GM19238 (cell line): ENCODE measurements at regions not wholly inside any gene's neighbourhood (a gene's known extent, or its start where the extent isn't known, plus 50 kb on each side); places are given as distances from the start of the nearest gene placed in this dataset.
"Not testable (repeated sequence)": the region's sequence is repeated elsewhere in the genome, so short reads cannot be mapped to it uniquely, and the experiment has no call there.

ENCODE experiments used
- DNase-seq: peaks from one replicate; pipeline ENCODE4 v3.0.0; 2011; ENCODE audit warnings: low spot score; ENCODE audit not compliant: insufficient read length

DNA sequence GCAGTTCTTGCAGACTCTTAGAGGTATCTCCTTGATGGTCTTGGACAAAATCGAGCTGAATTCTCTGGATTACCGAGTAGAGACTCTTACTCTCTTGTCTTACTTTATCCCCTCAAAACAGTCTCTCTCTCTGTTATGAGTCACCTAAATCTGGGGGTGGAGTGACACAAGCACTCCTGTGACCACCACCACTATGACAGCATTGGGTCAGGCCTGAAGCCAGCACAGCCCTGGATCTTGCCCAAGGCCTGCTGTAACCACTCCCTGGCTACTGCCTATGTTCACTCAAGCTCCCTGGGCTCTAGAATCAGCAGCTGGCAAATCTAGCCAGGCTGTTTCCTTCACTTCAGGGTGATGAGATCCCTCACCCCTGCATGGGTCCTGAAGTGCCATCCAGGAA is 662.5 kb downstream of the LUZP2 start:
- DNase-seq: no peak

DNA sequence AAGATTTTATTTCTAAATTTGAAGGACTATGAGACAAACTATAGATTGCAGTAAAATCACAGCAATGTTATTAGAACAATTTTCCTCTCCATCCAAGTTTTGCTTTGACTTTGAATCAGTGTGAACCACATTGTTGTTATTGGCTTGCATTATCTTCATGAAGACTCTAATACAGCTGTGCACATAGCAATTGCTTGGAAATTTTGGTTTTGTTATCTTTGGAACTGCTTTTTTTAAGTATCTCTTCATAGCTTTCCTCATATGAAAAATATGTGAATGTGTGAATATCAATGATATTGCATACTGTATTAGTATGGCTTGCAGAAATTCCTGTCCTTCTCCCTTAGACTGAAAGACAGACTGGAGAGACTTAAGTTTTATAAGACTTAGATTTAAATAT is 666.6 kb downstream of the LUZP2 start:
- no peak for DNase-seq

DNA sequence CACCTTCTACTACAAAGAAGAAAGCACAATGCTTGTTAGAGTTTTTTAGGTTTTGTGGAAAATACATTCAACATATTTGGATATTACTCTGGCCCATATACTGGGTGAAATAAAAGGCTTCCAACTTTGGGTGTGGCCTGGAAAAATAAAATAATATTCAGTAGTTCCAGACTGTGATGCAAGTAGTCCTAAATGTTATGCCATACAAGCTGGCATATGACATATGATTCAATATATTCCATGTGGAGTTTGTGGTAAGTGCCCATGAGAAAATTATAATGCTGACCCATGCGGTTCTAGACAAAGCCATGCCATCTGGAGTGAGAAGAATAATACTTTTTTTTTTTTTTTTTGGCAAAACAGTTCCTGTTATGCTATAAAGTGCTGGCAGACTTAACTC is 683.3 kb downstream of the LUZP2 start:
- DNase-seq: no peak

DNA sequence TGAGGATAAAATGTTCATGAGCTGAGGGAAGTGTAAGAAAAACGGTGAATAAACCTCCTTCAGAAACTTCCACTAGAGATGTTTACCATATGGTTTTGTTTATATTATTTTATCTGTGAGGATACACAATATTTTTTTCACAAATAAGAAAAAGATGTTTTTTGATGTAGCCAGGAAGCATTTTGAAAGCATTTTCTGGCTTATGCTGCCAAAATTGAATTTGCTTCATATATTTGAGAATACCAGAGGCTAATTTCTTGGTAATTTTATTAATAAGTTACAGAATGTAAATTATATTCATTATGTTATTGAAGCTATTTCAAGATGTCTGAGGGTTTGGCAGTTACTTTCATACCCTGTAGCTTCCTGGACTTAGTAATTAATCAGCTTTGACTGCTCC is 686.6 kb downstream of the LUZP2 start:
- no peak for DNase-seq

DNA sequence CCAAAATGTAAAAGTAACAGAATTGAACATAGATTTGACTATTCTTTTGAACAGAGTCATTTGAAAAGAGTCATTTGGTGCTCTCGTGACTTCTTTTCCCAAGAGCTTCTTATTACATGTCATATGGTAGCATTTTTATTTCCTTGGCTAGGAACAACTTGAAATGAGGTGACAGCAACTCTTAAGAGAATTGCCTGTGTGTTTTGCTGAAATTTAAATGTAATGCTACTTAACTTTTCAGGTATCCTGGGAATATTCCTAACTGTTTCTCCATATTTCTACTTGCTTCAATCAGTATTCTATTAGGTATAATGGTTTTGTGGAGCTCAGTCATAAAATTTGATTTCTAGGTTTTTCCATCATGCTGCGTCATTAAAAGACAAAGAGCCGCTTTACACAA is 700.7 kb downstream of the LUZP2 start:
- DNase-seq: no peak

DNA sequence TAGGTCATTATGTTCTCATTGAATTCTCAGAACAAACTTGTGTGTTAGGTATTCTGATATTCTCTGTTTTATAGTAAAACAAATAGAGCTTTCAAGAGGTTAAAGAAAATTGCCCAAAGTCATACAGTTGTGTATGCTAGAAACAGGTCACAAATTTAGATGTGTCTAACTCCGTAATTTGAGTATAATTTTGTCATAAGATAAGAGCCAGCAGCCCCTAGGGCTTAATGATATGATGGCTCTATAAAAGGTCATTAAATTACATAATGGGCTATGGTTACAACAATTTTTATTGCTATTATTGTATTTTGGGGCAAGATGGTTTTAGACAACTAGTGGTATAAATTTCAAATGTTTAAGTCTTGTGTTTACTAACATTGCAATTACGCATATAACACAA is 701.9 kb downstream of the LUZP2 start:
- DNase-seq: no peak

DNA sequence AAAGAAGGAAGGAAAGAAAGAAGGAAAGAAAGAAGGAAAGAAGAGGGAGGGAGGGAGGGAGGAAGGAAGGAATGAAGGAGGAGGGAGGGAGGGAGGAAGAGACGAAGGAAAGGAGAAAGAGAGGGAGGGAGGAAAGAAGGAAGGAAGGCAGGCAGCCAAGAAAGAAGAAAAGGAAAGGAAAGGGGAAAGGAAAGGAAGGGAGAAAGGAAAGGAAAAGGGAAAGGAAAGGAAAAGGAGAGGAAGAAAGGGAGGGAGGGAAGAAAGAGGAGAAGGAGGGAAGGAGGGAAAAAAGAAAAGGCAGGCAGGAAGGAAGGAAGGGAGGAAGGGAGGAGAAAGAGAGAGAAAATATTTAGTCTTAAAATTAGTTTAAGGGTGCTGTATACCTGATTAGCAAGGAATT is 704.1 kb downstream of the LUZP2 start:
- no peak for DNase-seq

DNA sequence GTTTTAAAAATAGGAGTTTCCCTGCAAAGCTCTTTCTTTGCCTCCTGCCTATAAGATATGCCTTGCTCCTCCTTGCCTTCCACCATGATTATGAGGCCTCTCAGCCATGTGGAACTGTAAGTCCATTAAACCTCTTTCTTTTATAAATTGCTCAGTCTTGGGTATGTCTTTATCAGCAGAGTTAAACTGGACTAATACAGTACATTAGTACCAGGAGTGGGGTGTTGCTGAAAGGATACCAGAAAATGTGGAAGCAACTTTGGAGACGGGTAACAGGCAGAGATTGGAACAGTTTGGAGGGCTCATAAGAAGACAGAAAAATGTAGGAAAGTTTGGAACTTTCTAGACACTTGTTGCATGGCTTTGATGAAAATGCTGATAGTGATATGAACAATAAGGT is 709.9 kb downstream of the LUZP2 start:
- no peak for DNase-seq

DNA sequence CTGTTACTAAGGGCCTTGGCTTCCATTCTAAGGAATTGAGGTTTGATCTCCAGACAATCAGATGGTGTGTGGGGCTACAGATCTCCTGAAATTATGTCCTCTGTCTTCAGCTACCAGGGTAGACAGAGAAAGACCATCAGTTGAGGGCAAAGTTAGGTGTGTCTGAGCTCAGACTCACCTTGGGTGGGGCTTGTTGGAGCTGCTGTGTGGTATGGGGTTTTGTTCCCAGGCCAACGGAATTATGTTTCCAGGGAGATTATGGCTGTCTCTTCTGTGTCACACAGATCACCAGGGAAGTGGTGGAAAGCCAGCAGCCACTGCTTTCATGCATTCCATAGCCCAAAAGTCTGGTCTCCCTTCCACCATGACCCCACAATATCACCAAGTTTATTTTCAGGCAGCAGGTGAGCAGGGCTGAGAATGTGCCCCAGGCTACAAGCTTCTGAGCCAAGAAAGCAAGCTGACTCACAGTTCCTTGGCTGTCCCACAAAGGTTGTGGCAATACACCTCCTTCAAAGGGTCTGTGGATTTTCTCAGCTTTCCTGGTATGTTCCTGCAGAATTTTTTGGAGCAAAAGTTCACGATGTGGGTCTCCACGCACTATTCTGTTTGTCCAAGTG is 714.9 kb downstream of the LUZP2 start:
- no peak for DNase-seq

DNA sequence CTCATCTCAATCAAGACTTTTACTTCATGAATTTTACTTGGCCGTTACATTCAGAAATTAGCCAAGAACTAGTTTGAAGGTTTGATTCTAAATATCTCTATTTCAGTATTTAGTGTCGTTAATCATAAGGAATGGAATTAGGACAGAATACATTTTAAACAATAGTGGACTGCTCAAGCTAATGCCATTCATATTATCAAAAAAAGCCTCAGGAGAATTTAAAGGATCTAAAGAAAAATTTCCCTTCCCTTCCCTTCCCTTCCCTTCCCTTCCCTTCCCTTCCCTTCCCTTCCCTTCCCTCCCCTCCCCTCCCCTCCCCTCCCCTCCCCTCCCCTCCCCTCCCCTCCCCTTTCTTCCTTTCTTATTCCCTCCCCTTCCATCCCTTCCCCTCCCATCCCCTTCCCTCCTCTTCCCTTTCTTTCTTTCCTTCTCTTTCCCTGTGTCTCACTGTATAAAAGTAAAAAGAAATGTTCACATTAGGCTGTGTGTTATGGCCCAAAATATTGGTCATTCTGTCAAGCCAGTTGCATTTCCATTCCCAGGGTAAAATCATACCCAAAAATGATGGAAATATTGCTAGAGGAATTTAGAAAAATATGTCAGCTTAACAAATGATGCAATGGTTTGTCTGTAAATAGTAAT is 717.8 kb downstream of the LUZP2 start:
- DNase-seq: no peak

DNA sequence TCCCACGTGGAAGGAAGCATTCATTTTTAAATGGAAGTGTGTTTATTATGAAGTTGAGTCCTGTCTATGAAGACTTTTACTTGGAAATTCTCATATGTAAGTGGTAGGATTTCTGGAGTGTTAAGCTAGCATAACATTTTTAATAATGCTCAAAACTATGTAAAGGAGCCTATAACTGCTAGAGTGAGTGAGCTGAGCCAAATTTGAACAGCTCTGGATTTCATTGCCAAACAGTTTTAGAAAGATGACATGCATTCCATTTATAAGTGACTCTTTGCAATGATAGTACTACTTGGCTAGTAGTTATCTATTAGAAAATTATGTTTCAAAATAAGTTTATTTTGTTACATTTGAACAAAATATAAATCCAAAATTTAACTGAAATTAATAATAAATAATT is 721.2 kb downstream of the LUZP2 start:
- no peak for DNase-seq

DNA sequence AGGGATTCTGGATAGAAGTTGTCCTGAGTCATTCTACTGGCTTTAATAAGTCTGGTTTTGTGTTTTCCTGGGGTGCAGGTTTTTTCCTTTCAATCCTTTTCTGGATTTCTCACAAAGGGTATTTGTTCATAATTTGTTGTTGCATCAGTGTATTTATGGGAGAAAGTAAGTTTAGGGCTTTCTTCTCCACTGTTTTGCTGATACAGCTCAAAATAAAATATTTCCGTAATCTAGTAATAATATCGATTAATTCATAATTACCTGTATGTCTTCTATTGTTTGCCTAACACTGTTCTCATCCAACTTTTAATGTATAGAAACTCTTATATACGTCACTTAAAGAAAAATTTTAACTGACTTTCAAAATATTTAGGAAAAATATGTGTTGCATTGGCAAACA is 728.2 kb downstream of the LUZP2 start:
- no peak for DNase-seq

DNA sequence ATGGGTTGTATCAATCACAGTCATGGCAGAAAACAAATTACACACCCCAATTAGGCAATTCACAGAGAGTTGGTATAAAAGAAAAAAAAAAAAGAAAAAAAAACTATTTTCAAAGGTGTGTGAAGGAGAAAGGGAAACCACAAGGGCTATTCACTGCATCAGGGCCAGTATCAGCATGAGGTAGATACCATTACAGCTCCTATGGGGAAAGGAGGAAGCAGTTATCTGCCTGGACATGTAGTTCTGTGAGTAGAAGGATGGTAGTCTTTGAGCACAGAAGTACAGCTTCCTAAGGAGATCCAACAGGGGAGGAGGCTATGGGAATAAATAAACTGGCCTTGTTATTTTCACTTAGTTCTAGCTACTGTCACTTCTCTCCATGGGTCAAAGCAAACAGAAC is 746.1 kb downstream of the LUZP2 start:
- no peak for DNase-seq

DNA sequence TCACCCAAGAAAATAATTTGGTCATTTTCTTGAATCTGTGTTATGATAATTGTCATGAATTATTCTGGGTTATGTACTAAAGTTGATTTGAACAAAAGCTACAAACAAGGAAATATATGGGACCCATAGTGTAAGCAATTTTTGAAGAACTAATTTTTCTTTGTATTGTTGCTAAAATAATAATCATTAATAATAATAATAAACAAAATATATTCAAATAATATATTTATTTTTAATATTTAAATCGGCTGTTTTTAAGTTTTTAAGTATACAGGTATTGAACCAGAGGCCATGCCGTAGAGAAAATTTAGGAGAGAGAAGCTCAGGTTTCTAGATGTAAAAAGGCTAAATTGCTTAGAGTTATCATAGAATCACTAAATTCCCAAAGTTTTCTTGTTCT is 747.3 kb downstream of the LUZP2 start:
- no peak for DNase-seq

DNA sequence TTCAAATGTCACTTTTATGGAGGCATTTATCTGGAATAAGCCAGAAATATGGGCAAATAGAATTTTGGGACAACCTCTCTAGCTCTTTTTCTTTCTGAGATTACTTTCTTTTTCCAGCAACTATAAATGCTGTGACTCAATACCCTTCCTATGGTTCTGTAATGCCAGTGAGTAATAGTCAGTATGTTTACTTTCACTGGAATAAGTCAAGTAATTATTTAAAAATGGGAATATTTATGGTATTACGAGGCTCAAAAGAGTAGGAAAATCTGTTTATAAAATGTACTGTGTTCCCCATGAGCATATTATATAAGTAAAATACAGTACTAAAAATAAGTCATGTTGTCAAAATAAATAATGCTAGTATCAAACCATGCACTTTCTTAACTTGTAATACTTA is 750.5 kb downstream of the LUZP2 start:
- no peak for DNase-seq

DNA sequence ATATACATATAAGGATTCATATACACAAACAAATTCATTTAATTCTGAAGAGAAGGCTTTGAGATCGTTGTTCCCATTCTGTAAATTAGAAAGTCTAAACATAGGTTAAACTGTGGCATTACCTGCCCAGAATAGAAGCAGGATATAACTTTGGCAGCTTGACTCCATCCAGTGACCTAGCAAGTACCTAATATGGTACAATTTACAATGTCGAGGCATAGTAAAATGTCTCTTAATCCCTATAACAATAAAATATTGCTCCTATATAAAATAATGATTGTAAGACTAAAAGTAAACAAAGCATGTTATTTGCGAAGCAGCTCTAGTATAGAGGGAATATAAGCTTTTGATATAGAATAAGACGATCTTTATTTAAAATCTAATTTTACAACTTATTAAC is 756.0 kb downstream of the LUZP2 start:
- DNase-seq: no peak

DNA sequence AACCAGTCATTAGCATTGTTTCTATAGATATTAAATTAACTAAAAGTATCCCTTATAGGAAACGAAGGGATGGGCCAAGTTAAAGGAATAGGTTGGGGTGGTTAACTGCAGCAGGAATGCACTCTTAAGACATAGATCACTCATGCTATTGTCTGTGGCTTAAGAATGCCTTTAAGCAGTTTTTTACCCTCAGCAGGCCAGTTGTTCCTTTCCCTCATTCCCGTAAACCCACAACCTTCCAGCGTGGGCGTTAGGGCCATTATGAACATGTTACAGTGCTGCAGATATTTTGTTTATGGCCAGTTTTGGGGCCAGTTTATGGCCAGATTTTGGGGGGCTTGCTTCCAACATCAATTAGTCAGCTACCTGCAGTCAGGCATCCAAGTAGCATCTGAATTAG is 767.0 kb downstream of the LUZP2 start:
- not testable (repeated sequence) for DNase-seq

DNA sequence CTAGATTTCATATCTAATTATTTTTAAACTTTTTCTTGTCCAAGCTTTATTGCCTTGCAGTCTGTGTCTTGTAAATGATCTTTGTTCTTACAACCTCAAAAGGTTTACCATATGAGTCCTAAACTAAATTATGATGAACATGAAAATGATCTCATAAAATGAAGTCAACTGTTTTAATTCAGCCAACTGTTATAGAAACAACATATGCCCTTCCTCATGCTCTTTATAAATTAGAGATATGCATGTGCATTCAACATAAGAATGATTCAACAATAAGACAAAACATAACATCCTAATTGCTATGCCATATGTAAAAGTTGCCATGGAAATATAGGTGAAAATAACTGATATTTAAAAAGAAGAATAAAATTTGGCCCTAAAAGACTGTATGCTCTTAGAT is 774.4 kb downstream of the LUZP2 start:
- no peak for DNase-seq

DNA sequence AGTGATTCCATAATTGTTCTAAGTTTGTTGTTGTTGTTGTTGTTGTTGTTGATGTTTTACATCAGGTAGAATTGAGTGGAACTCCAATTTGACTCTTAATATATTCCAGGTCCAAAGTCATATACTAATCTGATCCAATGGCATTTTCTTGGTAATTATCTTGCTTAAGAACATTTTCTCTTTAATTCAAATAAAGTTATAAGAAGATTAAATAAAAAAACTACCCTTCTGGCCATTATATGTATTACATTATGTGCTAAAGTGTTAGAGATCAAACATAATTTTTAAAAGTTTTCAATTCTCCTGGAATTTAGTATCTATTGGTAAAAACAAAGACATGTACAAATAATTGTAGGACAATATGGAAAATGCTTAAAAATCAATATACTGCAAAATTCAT is 775.4 kb downstream of the LUZP2 start:
- DNase-seq: no peak

DNA sequence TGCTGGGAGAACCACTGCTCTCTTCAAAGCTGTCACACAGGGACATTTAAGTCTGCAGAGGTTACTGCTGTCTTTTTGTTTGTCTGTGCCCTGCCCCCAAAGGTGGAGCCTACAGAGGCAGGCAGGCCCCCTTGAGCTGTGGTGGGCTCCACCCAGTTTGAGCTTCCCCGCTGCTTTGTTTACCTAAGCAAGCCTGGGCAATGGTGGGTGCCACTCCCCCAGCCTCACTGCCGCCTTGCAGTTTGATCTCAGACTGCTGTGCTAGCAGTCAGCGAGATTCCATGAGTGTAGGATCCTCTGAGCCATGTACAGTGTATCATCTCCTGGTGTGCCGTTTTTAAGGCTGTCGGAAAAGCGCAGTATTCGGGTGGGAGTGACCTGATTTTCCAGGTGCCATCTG is 784.0 kb downstream of the LUZP2 start:
- DNase-seq: not testable (repeated sequence)

DNA sequence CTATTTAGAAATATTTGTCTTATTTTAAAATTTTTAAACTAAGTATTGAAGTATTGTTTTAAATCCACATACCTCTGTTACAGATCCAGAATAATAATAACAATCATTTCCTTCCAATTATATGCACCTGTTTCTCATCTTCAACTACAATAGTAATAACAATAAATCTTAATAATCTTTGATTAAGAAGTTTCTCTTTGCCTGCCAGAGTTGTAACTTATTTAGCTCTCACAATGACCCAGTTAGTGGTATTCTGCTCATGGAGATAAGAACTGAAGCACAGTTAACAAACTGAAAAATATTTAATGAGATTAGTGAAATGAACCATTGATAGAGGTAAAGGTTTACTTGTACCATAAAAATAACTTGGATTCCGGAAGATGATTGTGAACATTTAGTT is 796.3 kb downstream of the LUZP2 start:
- DNase-seq: no peak

DNA sequence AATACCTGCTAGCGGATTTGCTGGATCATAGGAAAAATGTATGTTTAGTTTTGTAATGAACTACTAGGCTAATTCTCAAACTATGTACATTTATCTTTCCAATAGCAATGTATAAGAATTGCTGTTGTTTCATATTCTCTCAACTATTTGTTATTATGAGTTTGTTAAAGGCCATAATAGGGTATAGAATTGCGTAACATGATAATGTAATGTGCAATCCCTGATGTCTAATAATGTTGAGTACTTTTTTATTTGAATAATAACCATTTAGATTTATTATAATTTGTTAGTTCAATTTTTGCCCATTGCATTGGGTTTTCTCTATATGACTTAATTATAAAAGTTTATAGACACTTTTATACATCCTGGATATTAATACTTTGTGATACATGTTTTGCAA is 801.6 kb downstream of the LUZP2 start:
- DNase-seq: no peak

DNA sequence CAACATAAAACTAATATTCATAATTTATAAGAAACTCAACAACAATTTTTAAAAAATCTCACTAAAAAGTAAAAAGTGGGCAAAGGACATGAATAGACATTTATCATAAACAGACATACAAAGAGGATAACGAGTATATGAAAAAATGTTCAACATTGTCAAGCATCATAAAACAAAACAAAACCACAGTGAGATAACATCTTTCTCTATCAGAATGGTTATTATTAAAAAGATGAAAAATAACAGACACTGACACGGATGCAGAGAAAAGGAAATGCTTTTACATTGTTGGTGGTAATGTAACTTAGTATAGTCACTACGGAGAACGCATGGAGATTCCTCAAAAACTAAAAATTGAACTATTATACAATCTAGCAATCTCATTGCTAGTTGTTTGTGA is 813.0 kb downstream of the LUZP2 start:
- DNase-seq: no peak

DNA sequence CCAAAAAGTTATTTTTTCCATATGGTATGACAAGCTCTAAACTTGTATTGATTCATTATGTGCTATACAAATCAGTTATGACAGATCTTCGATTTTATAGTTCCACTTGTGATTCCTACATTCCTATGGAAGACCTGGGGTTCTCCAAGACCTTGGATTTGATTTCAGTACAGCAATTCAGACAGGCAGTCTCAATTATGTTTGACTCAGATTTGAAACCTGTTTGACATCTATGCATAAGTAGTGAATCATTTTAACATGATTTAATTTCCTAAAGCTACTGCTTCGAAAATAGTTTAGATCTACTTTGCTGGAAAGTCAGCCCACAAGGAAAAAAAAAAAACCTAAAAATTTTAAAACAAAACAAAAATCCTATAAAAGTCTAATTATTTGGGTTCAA is 820.4 kb downstream of the LUZP2 start:
- DNase-seq: no peak
